T-helper 2 cell (primary cell): ENCODE measurements at regions not wholly inside any gene's neighbourhood (a gene's known extent, or its start where the extent isn't known, plus 50 kb on each side); places are given as distances from the start of the nearest gene placed in this dataset.

Experiments used
- DNase-seq, 5 experiments: peaks; one replicate each; pipeline versions ENCODE4 v3.0.0 to v3.0.0-alpha.2; 2012 to 2022

DNA sequence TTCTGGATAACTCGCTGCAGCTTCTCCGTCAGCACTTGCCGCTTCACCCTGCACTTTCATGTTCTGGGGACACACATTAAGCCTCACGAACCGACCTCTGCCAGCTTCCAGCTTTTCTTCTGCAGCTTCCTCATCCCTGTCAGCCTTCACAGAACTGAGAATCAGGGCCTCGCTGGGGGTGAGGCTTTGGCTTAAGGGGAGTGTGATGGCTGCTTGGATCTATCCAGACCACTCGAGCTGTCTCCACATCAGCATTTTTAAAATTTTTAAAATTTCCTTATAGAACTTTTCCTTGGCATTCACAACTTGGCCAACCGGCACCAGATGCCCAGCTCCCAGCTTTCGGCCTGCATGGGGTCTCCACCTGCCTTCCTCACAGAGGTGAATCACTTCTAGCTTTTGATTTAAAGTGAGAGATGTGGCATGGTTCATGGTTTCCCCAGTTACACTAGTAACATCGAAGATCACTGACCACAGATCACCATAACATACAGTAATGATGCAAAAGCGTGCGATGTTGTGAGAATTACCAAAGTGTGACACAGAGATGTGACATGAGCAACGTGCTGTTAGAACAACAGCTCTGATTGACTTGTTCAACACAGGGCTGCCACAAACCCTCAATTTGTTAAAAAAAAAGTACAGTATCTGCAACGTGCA, 139.1 kb upstream of the C14orf180 start:
- DNase-seq, result no peak

DNA sequence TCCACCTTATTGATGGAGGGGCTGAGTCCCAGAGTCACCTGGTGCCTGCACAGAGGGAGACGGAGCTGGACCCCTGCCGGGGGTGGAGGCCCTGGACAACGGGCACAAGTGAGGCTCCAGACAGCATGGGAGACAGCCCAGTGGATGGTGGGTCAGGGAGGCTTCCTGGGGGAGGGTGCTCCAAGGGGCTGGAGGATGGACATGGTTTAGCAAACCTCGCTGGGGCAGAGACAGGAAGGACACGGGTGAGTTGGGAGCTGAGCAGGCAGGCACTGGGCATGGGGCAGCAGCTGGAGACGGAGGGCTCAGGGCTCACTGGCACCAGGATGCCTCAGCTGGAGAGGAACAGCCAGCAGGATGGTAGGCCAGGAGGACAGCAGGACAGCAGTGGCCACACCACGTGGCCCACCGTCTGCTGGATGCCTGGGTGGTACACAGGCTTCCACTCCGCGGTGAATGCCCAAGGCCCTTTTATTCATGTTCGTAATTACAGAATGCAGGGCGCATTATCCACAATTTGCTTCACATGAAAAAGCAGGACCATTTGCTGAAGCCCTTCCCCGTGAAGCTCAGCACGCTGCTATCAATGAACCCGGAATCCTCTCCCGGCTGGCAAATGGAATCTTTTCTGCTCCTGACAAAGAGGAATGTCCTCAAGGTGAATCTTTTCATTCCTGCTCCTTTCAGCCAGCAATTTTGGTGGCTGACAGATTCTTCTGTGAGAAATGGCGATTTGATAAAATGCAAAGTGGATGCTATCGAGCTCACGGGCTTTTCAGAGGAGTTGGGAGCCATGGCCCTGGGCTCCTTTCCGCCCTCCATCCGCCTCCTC, 138.1 kb upstream of the C14orf180 start:
- no peak for DNase-seq

DNA sequence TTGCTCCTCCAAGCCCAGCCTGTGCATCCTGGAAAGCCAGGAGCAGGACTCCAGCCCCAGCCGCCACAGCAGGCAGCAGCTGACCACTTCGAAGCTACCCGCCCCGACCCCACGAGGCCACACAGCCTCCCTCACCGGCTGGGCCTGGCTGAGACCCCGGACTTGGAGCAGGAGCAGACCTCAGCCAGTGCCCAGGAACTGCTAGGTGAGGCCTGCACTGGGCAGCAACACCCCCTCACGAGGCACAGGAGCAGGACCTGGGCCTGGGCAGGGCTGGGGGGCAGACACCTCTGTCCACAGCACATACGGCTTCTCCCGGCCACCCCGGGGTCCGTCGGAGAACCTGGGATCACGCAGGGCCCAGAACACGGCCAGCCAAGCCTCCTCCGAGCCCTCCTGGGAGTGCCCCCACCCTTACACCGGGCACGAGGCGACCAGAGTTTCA, 137.4 kb upstream of the C14orf180 start:
- no peak for DNase-seq

DNA sequence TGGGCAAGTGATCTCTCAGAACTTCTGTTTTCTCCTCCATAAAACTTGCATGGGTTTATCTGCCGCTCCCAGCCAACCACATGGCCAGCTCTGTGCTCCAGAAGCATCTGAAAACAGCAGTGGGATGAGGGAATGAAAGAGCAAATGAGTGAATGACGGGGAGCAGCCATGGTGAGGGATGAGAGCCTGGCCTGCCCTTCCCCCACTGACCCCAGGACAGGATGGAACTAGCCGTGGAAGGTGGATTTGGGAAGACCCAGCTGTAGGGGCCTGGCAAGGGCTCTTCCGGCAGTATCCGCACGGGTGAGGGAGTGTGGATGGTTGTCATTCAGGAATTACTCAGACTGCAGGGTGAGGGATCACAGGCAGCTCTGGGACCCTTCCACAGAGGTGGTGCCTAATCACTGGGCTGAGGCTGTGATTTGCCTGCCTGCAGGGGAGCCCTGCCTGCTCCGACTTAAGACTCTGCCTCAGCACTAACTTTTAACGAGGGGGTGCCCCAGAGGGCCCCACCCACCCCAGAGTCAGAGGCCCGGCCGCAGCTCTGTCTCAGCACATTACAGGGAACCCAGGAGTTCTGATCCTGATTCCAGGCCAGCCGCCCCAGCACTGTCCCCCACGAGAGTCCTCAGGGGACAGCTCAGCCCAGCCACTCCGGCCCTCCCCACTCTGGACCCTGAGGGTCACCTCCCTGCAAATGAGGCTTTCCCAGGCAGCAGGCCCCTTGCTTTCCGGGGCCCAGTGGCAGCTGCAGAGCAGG, 136.8 kb upstream of the C14orf180 start:
- no peak for DNase-seq

DNA sequence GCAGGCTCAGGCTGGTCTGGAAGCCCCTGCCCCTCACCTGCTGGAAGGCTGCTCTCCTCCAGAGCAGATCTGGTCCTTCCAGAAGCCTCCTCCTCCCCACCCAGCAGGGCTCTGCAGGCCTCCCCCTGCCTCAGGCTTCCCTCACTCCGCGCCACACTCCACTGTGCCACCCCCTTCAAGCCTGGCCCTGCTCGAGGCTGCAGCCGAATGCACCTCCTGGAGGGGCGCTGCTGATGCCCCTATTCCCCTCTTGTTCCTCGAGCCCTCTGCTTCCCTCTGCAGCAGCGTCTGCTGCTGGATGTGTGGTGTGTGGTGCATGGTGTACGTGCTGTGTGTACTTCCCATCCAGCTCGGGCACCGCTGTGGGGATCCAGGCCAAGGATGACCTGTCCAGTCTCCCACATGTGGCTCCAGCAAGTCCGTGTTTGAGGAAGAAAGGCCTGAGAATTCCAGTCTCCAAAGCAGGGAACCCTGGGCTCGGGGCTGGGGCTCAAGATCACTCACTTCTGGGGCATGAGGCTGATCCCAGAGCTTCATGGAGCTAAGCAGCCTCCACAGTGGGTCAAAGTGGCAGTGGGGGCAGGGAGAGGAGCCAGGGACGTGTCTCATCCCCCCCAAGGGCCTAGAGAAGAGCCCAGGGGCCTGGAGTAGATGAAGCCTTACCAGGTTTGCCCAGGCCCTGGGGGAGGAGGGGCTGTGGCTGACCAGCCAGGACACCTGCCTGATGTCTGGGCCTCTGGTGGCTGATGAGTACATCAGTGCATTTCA, 136.0 kb upstream of the C14orf180 start:
- no peak for DNase-seq

DNA sequence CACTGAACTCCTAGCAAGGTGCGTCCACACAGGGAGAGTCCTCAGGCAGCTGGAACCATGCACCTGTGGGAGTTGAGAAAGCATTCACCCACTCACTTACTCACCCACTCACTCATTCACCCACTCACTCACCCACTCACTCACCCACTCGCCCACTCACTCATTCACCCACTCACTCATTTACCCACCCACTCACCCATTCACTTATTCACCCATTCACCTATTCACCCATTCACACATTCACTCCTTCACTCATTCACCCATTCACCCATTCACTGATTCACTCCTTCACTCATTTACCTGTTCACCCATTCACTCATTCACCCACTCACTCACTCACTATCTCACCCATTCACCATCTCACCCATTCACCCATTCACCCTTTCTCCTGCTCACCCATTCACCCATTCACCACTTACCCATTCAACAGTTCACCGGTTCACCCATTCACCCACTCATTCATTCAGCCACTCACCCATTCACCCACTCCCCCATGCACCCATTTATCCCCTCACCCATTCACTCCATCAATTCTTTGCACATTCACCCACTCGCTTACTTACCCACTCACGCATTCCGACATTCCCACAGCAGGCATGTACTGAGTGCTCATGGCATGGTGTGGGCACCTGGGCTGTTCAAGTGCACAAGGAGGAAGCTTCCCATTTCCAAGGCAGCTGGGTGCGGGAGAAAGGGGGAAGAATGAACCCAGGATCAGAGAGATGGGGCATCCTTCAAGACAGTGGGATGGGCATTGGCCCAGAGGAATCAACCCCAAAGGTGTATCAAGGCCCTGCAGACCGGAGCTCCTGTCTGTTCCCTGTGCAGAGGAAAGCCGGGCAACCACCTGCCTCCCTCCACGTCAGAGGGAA, 135.2 kb upstream of the C14orf180 start:
- no peak for DNase-seq

DNA sequence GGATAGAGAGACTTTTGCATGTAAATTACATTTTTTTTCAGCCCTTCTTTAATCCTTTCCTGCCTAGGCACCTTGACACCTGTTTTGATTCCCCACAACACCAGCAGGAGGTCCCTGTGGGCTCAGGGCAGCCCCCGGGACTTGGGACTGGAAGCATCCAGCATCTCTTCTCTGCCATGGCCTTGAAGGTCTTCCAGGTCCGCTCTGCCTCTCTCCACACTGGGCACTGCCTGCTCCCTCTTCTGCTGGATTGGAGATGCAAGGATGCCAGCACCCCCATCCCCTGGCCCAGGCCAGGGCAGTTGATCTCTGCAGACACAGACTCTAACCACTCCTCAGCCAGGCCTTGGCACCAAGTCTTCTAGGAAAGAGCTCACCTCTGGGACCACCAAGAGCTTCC, 134.5 kb upstream of the C14orf180 start:
- DNase-seq, result no peak

DNA sequence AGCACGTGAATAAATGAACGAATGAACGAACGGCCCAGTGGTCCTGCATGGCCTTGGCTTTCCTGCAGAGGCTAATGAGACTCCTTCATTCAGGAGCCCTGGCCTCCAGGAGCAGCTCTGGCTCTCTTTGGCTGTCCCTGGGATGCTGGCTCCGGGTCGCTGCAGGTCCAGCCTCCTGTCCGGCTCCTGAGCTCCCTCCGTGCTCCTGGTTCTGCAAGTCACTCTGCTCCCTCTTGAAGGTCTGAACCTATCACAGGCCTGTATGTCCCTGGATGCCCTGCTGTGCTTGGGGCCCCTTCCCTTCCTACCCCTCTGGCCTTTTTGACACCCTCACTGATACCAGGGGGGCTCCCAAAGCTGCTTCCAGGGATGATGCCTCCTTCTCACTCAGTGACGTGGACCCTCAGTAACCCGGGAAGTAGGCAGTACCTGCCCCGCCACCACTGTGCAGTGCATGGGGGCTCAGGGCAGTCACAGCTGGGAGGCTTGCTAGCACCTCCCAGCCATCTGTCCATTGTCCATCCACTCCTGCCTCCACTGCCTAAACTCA, 133.7 kb upstream of the C14orf180 start:
- DNase-seq, result no peak

DNA sequence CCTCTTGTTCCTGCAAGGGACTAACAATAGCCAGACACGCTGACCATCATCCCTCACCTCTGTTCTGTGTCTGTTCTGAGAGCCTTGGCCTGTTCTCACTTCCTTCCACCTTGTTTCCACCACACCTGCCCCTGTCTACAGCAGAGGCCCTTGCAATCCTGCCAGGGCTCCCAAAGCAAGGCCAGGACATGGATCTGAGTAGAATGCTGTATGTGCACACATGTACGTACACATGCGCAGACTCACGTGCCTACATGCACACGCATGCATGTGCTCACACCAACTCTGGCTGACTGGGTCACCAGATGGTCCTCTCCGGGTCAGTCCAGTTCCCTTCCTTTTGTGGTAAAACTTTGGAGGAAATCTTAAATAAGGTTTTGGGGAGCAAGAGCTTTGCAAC, 133.0 kb upstream of the C14orf180 start:
- no peak for DNase-seq

DNA sequence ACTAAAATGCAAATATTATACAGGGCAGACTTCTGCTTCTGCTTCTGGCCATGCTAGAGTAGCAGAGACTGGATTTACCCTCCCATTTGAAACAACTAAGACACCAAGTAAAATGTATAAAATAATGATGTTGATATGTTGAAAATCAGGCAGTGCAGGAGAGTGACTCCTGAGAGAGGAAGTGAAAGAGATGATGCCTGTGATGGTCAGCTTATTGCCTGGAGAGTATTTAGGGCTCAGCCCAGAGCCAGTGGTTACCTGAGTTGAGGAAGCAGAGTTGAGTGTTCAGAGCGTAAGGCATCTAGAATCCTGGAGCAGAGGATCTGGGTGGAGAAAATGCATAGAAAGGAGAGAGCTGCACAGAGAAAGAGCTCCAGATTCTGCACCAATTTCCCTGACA, 131.8 kb upstream of the C14orf180 start:
- no peak for DNase-seq

DNA sequence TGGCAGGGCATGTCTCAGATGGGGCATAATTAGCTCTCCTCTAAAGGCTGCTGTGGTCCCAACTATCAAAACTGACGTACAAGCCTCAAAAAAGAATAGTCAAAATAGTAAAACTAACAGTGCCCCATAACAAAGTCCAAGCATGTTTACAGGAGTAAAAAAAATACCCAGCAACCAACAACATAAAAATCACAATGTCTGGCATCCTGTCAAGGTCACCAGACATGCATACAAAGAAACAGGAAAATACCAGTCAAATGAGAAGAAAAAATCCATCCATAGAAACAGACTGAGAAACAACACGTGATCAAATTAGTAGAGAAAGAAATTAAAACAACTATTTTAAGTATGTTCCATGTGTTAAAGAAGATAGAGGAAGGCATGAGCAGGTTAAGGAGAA, 131.2 kb upstream of the C14orf180 start:
- no peak for DNase-seq

DNA sequence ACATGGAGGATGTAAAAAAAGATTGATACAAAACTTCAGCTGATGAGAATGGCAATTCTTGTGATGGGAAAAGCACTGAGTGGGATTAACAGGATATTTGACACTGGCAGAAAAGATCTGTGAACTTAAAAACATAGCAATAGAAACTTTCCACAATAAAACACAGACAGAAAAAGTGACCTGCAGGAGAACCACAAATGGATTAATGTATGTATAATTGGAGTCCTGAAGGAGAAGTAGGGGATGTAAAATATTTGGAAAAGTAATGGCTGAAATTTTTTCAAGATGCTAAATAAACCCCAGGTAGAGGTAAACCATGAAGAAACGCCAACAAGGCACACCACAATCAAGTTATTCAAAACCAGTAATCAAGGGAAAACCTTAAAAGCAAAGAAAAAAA, 130.8 kb upstream of the C14orf180 start:
- DNase-seq, result no peak

DNA sequence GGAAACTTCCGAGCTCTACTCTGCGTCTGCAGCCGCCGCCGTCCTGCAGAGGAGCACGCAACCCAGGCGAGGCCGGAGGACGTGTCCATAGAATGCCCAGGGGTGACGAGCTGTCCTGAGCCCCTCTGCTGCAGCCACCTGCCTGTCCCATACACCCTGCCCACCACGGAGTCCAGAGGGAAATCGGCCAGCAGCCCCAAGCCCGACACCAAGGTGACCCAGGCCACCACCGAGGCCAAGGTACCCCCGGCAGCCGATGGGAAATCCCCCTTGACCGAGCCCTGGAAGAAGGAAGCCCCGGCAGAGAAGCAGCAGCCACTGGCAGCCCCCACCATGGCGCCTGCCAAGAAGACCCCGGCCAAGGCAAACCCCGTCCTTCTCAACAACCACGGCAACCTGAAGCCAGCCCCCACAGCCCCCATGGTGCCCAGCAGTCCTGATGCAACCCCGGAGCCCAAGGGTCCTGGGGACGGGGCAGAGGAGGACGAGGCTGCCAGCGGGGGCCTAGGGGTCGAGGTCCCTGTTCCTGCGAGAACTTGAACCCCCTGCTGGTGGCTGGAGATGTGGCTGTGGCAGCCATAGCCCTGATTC, 128.7 kb upstream of the C14orf180 start:
- no peak for DNase-seq

DNA sequence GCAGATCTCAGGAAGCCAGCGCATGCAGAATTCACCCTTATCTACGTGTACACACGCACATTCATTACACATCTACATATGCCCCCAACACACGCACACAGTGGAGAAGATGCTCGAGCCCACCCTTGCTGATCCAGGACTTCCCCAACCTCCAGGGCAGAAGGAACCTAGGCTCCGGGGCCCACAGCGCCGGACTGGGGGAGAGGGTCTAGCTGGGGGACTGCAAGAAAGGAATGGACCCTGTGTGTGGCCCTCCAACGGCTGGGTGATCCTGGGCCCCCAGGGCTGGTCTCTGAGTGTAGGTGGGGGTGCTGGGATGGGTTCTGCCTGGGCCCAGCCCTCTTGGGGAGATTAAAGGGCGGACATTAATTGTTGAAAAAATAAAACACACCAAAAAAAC, 128.1 kb upstream of the C14orf180 start:
- DNase-seq, result no peak

DNA sequence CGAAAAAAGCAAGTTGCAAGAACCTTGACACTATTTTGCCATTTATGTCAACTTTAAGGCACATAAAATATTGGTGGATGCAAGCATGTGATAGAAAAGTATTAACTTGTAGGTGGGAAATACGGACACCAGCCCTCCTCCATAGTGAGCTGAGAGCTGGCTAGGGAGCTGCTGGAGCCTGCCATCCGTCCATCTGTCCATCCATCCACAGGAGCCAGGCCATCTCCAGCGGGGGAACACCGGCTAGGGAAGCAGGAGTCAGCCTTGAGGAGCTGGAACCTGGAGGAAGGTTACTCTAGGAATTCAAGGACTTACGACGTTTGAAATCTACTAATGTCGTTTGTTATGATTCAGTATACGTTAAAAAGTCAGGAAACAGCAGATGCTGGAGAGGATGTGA, 120.7 kb upstream of the C14orf180 start:
- DNase-seq, result no peak

DNA sequence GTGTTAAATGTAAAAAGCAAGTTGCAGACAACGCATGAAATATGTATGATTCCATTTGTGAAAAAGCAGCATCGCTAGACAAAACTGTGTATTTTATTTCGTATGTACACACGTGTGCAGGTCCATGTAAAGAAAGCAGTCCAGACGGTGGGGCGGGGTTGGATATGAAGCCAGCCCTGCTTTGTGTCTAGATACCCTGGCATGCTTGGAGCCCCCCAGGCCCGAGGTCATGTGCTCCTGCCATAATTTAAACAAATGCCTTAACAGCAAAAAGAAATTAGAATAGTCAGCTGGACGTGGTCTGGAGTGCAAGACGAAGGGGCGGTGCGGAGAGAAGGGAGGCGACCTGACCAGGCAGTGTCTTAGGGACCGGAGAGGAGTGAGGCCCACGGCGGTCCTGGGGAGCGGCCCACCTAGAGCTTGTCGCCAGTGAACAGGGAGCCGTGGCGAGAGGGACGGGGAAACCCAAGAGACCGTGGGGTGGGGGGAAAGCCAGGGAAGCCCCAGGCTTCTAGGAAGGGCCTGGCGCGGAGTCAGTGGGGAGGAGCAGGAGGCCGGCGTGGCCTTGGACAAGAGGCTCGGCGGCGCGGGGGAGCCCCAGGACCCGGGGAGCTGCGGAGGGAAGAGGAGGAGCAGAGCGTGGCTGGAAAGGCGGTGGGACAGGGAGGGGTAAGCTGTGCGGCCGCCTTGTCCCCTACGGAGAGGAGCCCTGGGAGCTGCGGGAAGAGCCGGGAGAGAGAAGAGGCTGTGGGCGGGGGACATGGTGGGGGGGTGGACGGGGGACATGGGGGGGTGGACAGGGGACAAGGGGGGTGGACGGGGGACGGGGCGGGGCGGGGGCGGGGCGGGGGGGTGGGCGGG, 118.5 kb upstream of the C14orf180 start:
- DNase-seq, result no peak

DNA sequence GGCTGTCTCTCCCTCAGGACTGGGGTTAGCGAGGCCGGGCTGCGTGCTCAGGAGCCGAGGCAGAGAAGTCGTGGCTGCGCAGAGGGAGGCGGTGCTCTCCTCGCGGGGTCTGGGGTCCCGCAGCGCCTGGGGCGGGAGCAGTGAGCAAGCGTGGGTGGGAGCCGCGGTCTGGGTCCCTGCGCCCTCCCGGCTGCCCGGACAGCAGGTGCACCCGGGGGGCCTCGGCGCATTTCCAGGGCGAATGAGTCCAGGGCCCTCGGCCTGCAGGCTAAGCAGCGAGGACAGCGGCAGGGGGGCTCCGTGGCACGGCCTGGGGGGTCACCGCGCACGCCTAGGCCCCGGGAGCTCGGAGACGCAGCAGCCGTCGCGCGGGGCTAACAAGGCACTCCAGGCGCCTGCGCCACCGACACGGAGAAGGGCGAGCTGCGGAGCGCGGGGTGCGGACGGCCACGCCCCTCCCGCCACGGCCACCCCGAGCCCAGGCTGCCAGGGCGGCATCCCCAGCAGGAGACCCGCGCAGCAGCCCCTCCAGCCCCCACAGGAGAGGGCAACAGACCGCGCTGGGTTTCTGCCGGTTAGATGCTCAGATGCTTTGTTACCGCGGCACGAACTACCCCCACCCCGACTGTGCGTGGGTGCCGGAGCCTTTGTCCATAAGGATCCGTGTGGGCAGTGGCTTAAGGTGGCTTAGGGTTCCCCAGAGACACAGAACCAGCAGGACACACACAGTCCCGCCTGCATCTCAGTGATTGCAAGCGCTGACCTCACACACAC, 117.7 kb upstream of the C14orf180 start:
- no peak for DNase-seq

DNA sequence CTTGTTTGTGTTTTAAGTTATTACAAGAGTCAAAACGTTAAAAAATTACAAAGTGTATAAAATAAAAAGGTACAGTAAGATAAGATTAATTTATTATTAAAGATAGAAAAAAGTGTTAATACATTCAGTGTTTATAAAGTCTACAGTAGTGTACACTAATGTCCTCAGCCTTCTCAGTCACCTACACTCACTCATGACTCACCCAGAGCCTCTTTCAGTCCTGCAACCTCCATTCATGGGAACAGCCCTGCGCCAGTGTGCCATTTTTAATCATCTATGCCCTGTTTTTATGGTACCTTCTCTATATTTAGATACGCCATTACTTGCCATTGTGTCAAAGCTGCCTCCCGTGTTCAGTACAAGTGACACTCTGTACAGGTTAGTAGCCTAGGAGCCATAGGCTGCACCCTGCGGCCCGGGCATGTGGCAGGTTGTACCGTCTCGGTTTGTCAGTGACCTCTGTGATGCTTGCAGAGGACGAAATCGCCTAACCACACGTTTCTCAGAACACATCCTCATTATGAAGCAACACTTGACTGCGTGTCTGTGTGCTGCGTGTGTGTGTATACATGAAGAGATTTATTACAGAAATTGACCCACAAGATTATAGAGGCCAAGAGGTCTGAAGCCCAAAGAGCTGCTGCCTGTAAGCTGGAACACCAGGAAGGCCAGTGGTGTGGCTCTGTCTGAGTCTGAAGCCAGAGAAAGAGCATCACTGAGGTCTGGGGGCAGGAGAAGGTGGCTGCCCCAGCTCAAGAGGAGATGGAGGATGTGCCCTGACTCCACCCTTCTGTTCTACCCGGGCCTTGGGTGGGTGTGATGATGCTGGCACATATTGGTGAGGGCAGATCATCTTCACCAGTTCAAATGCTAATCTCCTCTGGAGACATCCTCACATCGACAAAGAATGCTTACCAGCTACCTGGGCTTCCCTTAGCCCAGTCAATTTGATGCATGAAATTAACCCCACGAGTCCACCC, 116.6 kb upstream of the C14orf180 start:
- DNase-seq, result no peak
